GM12865 (cell line): ENCODE measurements at regions not wholly inside any gene's neighbourhood (a gene's known extent, or its start where the extent isn't known, plus 50 kb on each side); places are given as distances from the start of the nearest gene placed in this dataset.

Experiments used
- DNase-seq: peaks from one replicate; pipeline ENCODE4 v3.0.0; 2010; ENCODE audit warnings: low read depth
- H3K4me3 ChIP-seq: 2 replicates; pipeline ENCODE4 v1.5.1; 2011; ENCODE audit warnings: mild to moderate bottlenecking, low read depth, low read length, control low read depth
- TF ChIP-seq, protein P1 (sequence below): IDR thresholded peaks from 2 replicates; pipeline ENCODE4 v1.5.1; 2011; ENCODE audit warnings: low read length, control low read depth, low read depth, inconsistent platforms; ENCODE audit not compliant: insufficient read depth; ENCODE audit errors: missing control alignments

DNA sequence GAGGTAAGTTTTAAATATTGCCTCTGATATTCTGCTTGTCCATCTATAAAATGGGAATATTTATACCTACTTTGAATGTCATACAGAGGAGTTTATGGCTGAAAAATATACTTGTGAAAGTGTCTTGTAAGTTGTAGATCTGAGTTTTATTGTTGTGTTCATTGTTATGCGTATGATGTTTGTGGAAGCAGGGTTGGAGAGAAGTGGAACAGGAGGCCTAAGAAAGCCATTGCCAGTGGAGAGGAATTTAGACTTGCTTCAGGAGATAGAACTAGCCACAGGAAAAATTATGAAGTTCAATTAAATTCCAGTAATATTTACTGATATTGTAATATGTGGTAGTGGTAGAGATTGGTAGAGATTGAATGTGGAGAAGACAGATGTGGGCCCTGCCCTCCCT, 491.9 kb upstream of the FANCL start:
- no peak for DNase-seq
- no peak overlapping the region for H3K4me3 ChIP-seq
- TF ChIP-seq, protein P1, sequence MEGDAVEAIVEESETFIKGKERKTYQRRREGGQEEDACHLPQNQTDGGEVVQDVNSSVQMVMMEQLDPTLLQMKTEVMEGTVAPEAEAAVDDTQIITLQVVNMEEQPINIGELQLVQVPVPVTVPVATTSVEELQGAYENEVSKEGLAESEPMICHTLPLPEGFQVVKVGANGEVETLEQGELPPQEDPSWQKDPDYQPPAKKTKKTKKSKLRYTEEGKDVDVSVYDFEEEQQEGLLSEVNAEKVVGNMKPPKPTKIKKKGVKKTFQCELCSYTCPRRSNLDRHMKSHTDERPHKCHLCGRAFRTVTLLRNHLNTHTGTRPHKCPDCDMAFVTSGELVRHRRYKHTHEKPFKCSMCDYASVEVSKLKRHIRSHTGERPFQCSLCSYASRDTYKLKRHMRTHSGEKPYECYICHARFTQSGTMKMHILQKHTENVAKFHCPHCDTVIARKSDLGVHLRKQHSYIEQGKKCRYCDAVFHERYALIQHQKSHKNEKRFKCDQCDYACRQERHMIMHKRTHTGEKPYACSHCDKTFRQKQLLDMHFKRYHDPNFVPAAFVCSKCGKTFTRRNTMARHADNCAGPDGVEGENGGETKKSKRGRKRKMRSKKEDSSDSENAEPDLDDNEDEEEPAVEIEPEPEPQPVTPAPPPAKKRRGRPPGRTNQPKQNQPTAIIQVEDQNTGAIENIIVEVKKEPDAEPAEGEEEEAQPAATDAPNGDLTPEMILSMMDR, result no peak

DNA sequence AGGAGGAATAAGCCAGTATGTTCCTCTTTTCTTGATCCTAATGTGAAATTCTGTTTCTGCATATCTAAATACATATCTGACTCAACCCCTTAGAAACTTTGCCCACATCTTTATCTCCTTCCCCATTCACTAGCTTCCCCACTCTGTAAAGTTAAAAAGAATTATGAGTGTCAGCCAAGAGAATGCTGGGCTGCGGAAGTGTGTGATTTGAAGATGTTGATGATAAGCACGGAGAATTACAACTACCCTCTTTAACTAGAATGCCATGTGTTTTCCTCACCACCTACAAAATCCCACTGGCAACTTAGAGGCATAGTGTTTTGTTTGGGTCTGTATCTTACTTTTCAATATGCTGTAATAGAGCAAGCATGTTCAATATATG, 490.4 kb upstream of the FANCL start:
- H3K4me3 ChIP-seq, result no peak overlapping the region
- TF ChIP-seq, protein P1, result no peak
- no peak for DNase-seq

GRCh38 chr2:58730764-58731487, 489.8 kb upstream of the FANCL start:
- TF ChIP-seq, protein P1, result no peak
- DNase-seq, result no peak
- H3K4me3 ChIP-seq, result no peak overlapping the region

- H3K4me3 ChIP-seq, result no peak overlapping the region
- DNase-seq, result no peak
- TF ChIP-seq, protein P1, result no peak
These were observed 487.0 kb upstream of the FANCL start for GRCh38 chr2:58727981-58728656.

DNA sequence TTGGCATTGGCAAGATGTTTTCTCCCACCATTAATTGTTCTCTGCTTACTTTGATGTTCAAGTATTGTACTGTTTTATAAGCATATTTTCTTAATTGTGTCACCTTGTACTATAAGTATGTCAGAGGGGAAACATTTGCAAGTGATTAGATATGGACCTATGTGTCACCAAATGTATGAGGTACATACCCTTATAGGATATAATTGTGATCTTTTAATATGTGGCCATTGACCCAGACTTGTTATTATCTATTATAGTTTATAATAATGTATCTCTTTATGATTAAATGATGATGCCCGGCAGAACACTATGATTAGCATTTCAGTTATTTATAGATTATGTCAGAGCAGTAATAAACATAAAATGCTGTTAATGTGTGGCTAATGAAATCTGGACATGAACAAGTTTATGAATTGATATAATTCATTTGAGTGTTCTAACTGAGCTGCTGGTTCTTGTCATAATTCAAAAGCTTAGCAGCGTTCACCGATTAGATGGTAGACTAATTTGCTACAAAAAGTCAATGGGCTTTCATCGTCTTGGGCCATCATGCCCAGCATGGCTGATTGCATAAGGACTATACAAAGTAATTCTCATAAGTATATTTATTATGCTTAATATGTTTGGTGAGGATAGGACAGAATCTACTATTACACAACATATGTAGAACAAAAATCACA, 480.9 kb upstream of the FANCL start:
- TF ChIP-seq, protein P1, result no peak
- H3K4me3 ChIP-seq, result no peak overlapping the region
- DNase-seq, result no peak

- DNase-seq, result no peak
- H3K4me3 ChIP-seq, result no peak overlapping the region
- TF ChIP-seq, protein P1, result no peak
These were observed 479.9 kb upstream of the FANCL start for GRCh38 chr2:58720770-58721697.
